Smooth muscle cell (in vitro differentiated cells): ENCODE measurements at regions not wholly inside any gene's neighbourhood (a gene's known extent, or its start where the extent isn't known, plus 50 kb on each side); places are given as distances from the start of the nearest gene placed in this dataset.

Source experiments
- DNase-seq: peaks from one replicate; lab custom pipeline; 2025; ENCODE audit not compliant: unreplicated experiment; lab: John Stamatoyannopoulos, UW
- H2AFZ ChIP-seq: fragments of 200-600 bp; sonication (generic); 2 replicates; pipeline ENCODE4 v1.6.0; 2016; ENCODE audit warnings: antibody characterized with exemption, low read depth, mild to moderate bottlenecking
- H3F3A ChIP-seq: fragments of 200-600 bp; sonication (generic); 2 replicates; pipeline ENCODE4 v1.6.0; 2017; ENCODE audit warnings: antibody characterized with exemption, low read depth
- H3K27ac ChIP-seq: fragments of 200-600 bp; sonication (generic); 2 replicates; pipeline ENCODE4 v1.5.1; 2016; ENCODE audit warnings: low read depth, mild to moderate bottlenecking
- H3K27me3 ChIP-seq: fragments of 200-600 bp; sonication (generic); 2 replicates; pipeline ENCODE4 v1.6.1; 2016; ENCODE audit warnings: low read depth, mild to moderate bottlenecking
- H3K36me3 ChIP-seq: fragments of 200-600 bp; sonication (generic); 2 replicates; pipeline ENCODE4 v1.5.1; 2016; ENCODE audit warnings: low read depth
- H3K4me1 ChIP-seq: fragments of 200-600 bp; sonication (generic); 2 replicates; pipeline ENCODE4 v1.5.1; 2016; ENCODE audit warnings: low read depth
- H3K4me2 ChIP-seq: fragments of 200-600 bp; sonication (generic); 2 replicates; pipeline ENCODE4 v1.6.0; 2016; ENCODE audit warnings: mild to moderate bottlenecking
- H3K4me3 ChIP-seq: fragments of 200-600 bp; sonication (generic); 2 replicates; pipeline ENCODE4 v1.5.1; 2016; ENCODE audit warnings: mild to moderate bottlenecking
- H3K79me2 ChIP-seq: fragments of 200-600 bp; sonication (generic); 2 replicates; pipeline ENCODE4 v1.6.0; 2016; ENCODE audit warnings: low read depth, mild to moderate bottlenecking
- H3K9ac ChIP-seq: fragments of 200-600 bp; sonication (generic); 2 replicates; pipeline ENCODE4 v1.6.0; 2016; ENCODE audit warnings: low read depth
- H3K9me3 ChIP-seq: fragments of 200-600 bp; sonication (generic); replicated peaks from 2 replicates; pipeline ENCODE4 v1.5.1; 2016; ENCODE audit warnings: low read depth
- H4K20me1 ChIP-seq: fragments of 200-600 bp; sonication (generic); 2 replicates; pipeline ENCODE4 v1.6.0; 2016; ENCODE audit warnings: low read depth
- WGBS: methylation state at CpG from one replicate; pipeline ENCODE4 v1.1.7; 2016; ENCODE audit warnings: low lambda C conversion rate; 5-methylcytosine and 5-hydroxymethylcytosine counted together
- TF ChIP-seq, protein P1 (sequence below): fragments of 200-600 bp; sonication (generic); IDR thresholded peaks from 2 replicates; pipeline ENCODE4 v1.5.1; 2017; ENCODE audit warnings: borderline replicate concordance, mild to moderate bottlenecking, antibody characterized with exemption; ENCODE audit not compliant: insufficient read depth, poor library complexity, severe bottlenecking

GRCh38 chr9:106535439-106535838, 327.5 kb upstream of the ZNF462 start:
- TF ChIP-seq, protein P1, sequence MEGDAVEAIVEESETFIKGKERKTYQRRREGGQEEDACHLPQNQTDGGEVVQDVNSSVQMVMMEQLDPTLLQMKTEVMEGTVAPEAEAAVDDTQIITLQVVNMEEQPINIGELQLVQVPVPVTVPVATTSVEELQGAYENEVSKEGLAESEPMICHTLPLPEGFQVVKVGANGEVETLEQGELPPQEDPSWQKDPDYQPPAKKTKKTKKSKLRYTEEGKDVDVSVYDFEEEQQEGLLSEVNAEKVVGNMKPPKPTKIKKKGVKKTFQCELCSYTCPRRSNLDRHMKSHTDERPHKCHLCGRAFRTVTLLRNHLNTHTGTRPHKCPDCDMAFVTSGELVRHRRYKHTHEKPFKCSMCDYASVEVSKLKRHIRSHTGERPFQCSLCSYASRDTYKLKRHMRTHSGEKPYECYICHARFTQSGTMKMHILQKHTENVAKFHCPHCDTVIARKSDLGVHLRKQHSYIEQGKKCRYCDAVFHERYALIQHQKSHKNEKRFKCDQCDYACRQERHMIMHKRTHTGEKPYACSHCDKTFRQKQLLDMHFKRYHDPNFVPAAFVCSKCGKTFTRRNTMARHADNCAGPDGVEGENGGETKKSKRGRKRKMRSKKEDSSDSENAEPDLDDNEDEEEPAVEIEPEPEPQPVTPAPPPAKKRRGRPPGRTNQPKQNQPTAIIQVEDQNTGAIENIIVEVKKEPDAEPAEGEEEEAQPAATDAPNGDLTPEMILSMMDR = no peak
- H3K27ac ChIP-seq = no peak overlapping the region
- no peak for DNase-seq
- no peaks in the 10 kb centered on the region for H3K9me3 ChIP-seq
- H2AFZ ChIP-seq = peak overlapping the region; percentile 6
- H3K79me2 ChIP-seq = no peaks in the 10 kb centered on the region
- peak overlapping the region; percentile 19 for H3K4me2 ChIP-seq
- no peak overlapping the region for H3K4me3 ChIP-seq
- H3K4me1 ChIP-seq = peaks cover 9% of the 10 kb centered on the region
- no peaks in the 10 kb centered on the region for H4K20me1 ChIP-seq
- 0% methylated on average over 1 of the region's 1 CpG for WGBS
- no peaks in the 10 kb centered on the region for H3F3A ChIP-seq
- H3K27me3 ChIP-seq = no peaks in the 10 kb centered on the region
- no peak overlapping the region for H3K9ac ChIP-seq
- no peaks in the 10 kb centered on the region for H3K36me3 ChIP-seq

GRCh38 chr9:106557996-106558667, 304.8 kb upstream of the ZNF462 start:
- TF ChIP-seq, protein P1 = no peak
- 95% methylated on average over 11 of the region's 11 CpGs for WGBS

GRCh38 chr9:106560540-106560939, 302.4 kb upstream of the ZNF462 start:
- Histone ChIP-seq H3K9me3 (no peaks in the 10 kb centered on the region), H3K4me3 (no peak overlapping the region)
- 96% methylated on average over 1 of the region's 1 CpG for WGBS

More at GRCh38 chr9:106557996-106558667, 304.8 kb upstream of the ZNF462 start:
- Histone ChIP-seq H3K9ac (no peak overlapping the region), H3K9me3 (peaks cover 5% of the 10 kb centered on the region), H3F3A (no peaks in the 10 kb centered on the region), H3K4me2 (no peak overlapping the region), H2AFZ (no peak overlapping the region), H3K27ac (no peak overlapping the region), H3K4me1 (no peaks in the 10 kb centered on the region), H3K27me3 (no peaks in the 10 kb centered on the region), H3K79me2 (no peaks in the 10 kb centered on the region), H3K4me3 (no peak overlapping the region), H3K36me3 (no peaks in the 10 kb centered on the region), H4K20me1 (no peaks in the 10 kb centered on the region)
- DNase-seq = no peak

More at GRCh38 chr9:106560540-106560939, 302.4 kb upstream of the ZNF462 start:
- Histone ChIP-seq H3K4me2 (no peak overlapping the region), H3K36me3 (no peaks in the 10 kb centered on the region), H3K27me3 (no peaks in the 10 kb centered on the region), H3K4me1 (no peaks in the 10 kb centered on the region), H3K9ac (no peak overlapping the region), H4K20me1 (no peaks in the 10 kb centered on the region), H2AFZ (no peak overlapping the region), H3K27ac (no peak overlapping the region), H3F3A (no peaks in the 10 kb centered on the region), H3K79me2 (no peaks in the 10 kb centered on the region)
- no peak for DNase-seq
- TF ChIP-seq, protein P1 = peak; percentile 15
